OCI-LY3 (cell line): ENCODE measurements at regions not wholly inside any gene's neighbourhood (a gene's known extent, or its start where the extent isn't known, plus 50 kb on each side); places are given as distances from the start of the nearest gene placed in this dataset.

Source experiments
- H2AFZ ChIP-seq: fragments of 200-600, 300-600 bp; shearing (Covaris generic); 2 replicates; pipeline ENCODE4 v1.6.0; 2014; ENCODE audit warnings: antibody characterized with exemption, low read depth, low read length
- H3K27ac ChIP-seq: fragments of 200-600, 300-600 bp; sonication (generic); 2 replicates; pipeline ENCODE4 v1.5.1; 2014; ENCODE audit warnings: mild to moderate bottlenecking, low read length, moderate library complexity, mixed read lengths
- H3K27me3 ChIP-seq: fragments of 200-600, 300-600 bp; sonication (generic); 2 replicates; pipeline ENCODE4 v1.6.1; 2014; ENCODE audit warnings: low read depth, low read length, mixed read lengths
- H3K36me3 ChIP-seq: fragments of 200-600, 300-600 bp; sonication (generic); replicated peaks from 2 replicates; pipeline ENCODE3; 2014; ENCODE audit warnings: low read depth, low read length, mixed read lengths
- H3K4me1 ChIP-seq: fragments of 300-600, 200-600 bp; sonication (generic); 2 replicates; pipeline ENCODE4 v1.6.1; 2014; ENCODE audit warnings: low read length, mixed read lengths
- H3K4me2 ChIP-seq: fragments of 200-600, 300-600 bp; sonication (generic); 2 replicates; pipeline ENCODE4 v1.6.1; 2014; ENCODE audit warnings: low read length, mixed read lengths
- H3K4me3 ChIP-seq: fragments of 300-600, 200-600 bp; sonication (generic); 2 replicates; pipeline ENCODE4 v1.5.1; 2014; ENCODE audit warnings: antibody characterized with exemption, mild to moderate bottlenecking, low read length, moderate library complexity
- H3K79me2 ChIP-seq: fragments of 300-600, 200-600 bp; shearing (Covaris generic); 2 replicates; pipeline ENCODE4 v1.6.1; 2014; ENCODE audit warnings: mild to moderate bottlenecking, low read length, mixed read lengths
- H3K9ac ChIP-seq: fragments of 300-600, 200-600 bp; shearing (Covaris generic); 2 replicates; pipeline ENCODE4 v1.6.0; 2014; ENCODE audit warnings: mild to moderate bottlenecking, low read length, moderate library complexity
- H3K9me3 ChIP-seq: fragments of 200-600, 300-600 bp; shearing (Covaris generic); 2 replicates; pipeline ENCODE4 v1.6.1; 2014; ENCODE audit warnings: low read length, mixed read lengths; ENCODE audit not compliant: insufficient read depth
- H4K20me1 ChIP-seq: fragments of 200-600, 300-600 bp; sonication (generic); 2 replicates; pipeline ENCODE4 v1.6.1; 2016; ENCODE audit warnings: low read length, mixed read lengths; ENCODE audit not compliant: insufficient read depth
- EZH2phosphoT487 ChIP-seq: fragments of 200-600 bp; shearing (Covaris generic); IDR thresholded peaks from 2 replicates; pipeline ENCODE4 v1.6.1; 2018; ENCODE audit warnings: antibody characterized with exemption, mixed run types, low read depth
- TF ChIP-seq, protein P1 (sequence below): fragments of 200-600, 300-600 bp; sonication (generic); IDR thresholded peaks from 2 replicates; pipeline ENCODE4 v1.5.1; 2014; ENCODE audit warnings: antibody characterized with exemption, low read length, low read depth

GRCh38 chr6:9178071-9178470 is 742.7 kb upstream of the SLC35B3 start:
- no peak overlapping the region for H3K4me3 ChIP-seq
- no peak overlapping the region for H3K4me2 ChIP-seq
- no peak overlapping the region for H3K27ac ChIP-seq
- H3K9ac ChIP-seq, result no peak overlapping the region
- H3K36me3 ChIP-seq, result no peaks in the 10 kb centered on the region
- no peaks in the 10 kb centered on the region for H3K9me3 ChIP-seq
- no peak overlapping the region for H2AFZ ChIP-seq
- H3K79me2 ChIP-seq, result no peaks in the 10 kb centered on the region
- no peak for TF ChIP-seq EZH2phosphoT487
- TF ChIP-seq, protein P1, sequence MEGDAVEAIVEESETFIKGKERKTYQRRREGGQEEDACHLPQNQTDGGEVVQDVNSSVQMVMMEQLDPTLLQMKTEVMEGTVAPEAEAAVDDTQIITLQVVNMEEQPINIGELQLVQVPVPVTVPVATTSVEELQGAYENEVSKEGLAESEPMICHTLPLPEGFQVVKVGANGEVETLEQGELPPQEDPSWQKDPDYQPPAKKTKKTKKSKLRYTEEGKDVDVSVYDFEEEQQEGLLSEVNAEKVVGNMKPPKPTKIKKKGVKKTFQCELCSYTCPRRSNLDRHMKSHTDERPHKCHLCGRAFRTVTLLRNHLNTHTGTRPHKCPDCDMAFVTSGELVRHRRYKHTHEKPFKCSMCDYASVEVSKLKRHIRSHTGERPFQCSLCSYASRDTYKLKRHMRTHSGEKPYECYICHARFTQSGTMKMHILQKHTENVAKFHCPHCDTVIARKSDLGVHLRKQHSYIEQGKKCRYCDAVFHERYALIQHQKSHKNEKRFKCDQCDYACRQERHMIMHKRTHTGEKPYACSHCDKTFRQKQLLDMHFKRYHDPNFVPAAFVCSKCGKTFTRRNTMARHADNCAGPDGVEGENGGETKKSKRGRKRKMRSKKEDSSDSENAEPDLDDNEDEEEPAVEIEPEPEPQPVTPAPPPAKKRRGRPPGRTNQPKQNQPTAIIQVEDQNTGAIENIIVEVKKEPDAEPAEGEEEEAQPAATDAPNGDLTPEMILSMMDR, result no peak
- H3K27me3 ChIP-seq, result no peaks in the 10 kb centered on the region
- no peaks in the 10 kb centered on the region for H4K20me1 ChIP-seq
- H3K4me1 ChIP-seq, result no peaks in the 10 kb centered on the region

DNA sequence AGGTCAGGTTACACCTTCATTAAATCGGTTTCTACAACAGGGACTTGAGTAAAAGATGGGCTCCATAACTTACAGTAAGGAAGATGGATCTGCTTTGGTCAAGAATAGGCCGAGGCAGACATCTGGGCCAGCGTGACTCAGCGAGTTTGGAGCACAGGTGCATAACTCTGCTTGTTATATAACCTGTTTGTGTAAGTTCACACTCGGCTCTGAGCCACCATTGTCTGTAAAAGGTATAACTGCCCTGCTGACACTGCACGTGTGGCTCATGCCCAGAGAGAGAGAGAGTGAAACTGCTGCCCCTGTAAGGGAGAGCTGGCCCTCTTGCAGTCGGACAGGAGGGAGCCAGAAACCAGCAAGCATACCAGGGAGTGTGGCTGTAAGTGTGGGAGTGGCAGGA is 737.9 kb upstream of the SLC35B3 start:
- Histone ChIP-seq H4K20me1 (no peaks in the 10 kb centered on the region), H3K4me2 (no peak overlapping the region), H3K4me3 (no peak overlapping the region), H3K79me2 (no peaks in the 10 kb centered on the region), H3K27ac (no peak overlapping the region), H3K36me3 (no peaks in the 10 kb centered on the region), H3K9me3 (no peaks in the 10 kb centered on the region), H3K27me3 (no peaks in the 10 kb centered on the region), H3K9ac (no peak overlapping the region), H2AFZ (no peak overlapping the region), H3K4me1 (no peaks in the 10 kb centered on the region)
- TF ChIP-seq, protein P1, result no peak
- TF ChIP-seq EZH2phosphoT487, result no peak

- Histone ChIP-seq H3K9me3 (no peaks in the 10 kb centered on the region), H3K9ac (no peak overlapping the region), H3K4me1 (no peaks in the 10 kb centered on the region), H3K27ac (no peak overlapping the region), H3K27me3 (no peaks in the 10 kb centered on the region), H3K36me3 (no peaks in the 10 kb centered on the region), H4K20me1 (no peaks in the 10 kb centered on the region), H2AFZ (no peak overlapping the region), H3K4me2 (no peak overlapping the region), H3K4me3 (no peak overlapping the region), H3K79me2 (no peaks in the 10 kb centered on the region)
- TF ChIP-seq EZH2phosphoT487, result no peak
- TF ChIP-seq, protein P1, result no peak
Measured at GRCh38 chr6:9172096-9172495, 736.8 kb upstream of the SLC35B3 start.

- H2AFZ ChIP-seq, result no peak overlapping the region
Measured at GRCh38 chr6:9168669-9169068, 733.3 kb upstream of the SLC35B3 start.

DNA sequence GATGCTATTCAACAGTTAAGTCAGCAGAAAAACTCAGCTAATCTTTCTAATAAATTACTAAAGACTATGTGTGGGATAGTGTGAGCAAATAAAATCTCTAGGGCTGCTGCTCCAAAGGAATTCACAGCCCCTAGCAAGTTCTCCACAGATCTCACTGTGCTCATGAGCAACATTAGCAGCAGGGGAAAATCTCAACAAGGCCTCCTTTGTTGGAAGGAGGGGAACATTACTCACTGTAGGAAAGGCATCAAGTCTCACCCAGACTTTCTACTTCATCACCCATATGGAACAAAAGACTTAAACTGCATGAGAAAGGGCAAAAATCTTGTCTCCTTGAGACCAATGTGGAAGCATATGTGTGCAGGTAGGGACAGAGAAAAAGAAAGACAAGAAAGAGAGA is 726.4 kb upstream of the SLC35B3 start:
- H4K20me1 ChIP-seq, result no peaks in the 10 kb centered on the region
- no peaks in the 10 kb centered on the region for H3K36me3 ChIP-seq
- no peaks in the 10 kb centered on the region for H3K9me3 ChIP-seq
- no peak overlapping the region for H3K9ac ChIP-seq
- H3K4me1 ChIP-seq, result no peaks in the 10 kb centered on the region
- no peak overlapping the region for H3K4me2 ChIP-seq
- H3K27ac ChIP-seq, result no peak overlapping the region
- no peak for TF ChIP-seq EZH2phosphoT487
- TF ChIP-seq, protein P1, result no peak
- H3K27me3 ChIP-seq, result no peaks in the 10 kb centered on the region
- no peaks in the 10 kb centered on the region for H3K79me2 ChIP-seq
- no peak overlapping the region for H3K4me3 ChIP-seq
- H2AFZ ChIP-seq, result no peak overlapping the region

More at GRCh38 chr6:9168669-9169068, 733.3 kb upstream of the SLC35B3 start:
- TF ChIP-seq EZH2phosphoT487, result no peak
- no peak overlapping the region for H3K9ac ChIP-seq
- H3K4me3 ChIP-seq, result no peak overlapping the region
- H3K36me3 ChIP-seq, result no peaks in the 10 kb centered on the region
- H3K79me2 ChIP-seq, result no peaks in the 10 kb centered on the region
- no peak overlapping the region for H3K27ac ChIP-seq
- no peak overlapping the region for H3K4me2 ChIP-seq
- H3K9me3 ChIP-seq, result no peaks in the 10 kb centered on the region
- no peaks in the 10 kb centered on the region for H4K20me1 ChIP-seq
- no peaks in the 10 kb centered on the region for H3K4me1 ChIP-seq
- H3K27me3 ChIP-seq, result no peaks in the 10 kb centered on the region
